K562 (cell line): ENCODE measurements at regions not wholly inside any gene's neighbourhood (a gene's known extent, or its start where the extent isn't known, plus 50 kb on each side); places are given as distances from the start of the nearest gene placed in this dataset.

Source experiments
- ATAC-seq: fragments of 200-7000 bp; cut with Tn5 transposase; 3 replicates; pipeline ENCODE4 v1.9.1; 2020; ENCODE audit warnings: moderate library complexity
- BruUV-seq: library from RNA; stranded (reverse); fragments of 400-500 nt; replicated peaks from 2 replicates; lab custom pipeline; 2021; lab: Mats Ljungman, UMichigan
- CTCF ChIA-PET: fragments of 300-600 bp; formaldehyde crosslinking; extraction: SDS; loops from one replicate; lab custom pipeline; 2021; ENCODE audit warnings: low intra/inter-chr PET ratio; lab: Yijun Ruan, JAX
- POLR2A ChIA-PET: fragments of 300-600, 350-650 bp; sonication (Branson Sonifier 250); formaldehyde crosslinking; extraction: SDS; loops from one replicate; lab custom pipeline; 2021; ENCODE audit warnings: antibody characterized with exemption, inconsistent platforms; lab: Yijun Ruan, JAX
- DNase-seq, 4 experiments: peaks; one replicate each; pipeline versions ENCODE4 v3.0.0 to v3.0.0-alpha.2; 2011 to 2018; ENCODE audit warnings: low spot score in 3 of 4, mixed read lengths in 3 of 4; ENCODE audit errors: extremely low read depth in 1 of 4
- FAIRE-seq: peaks from 2 replicates; lab custom pipeline; 2011; peaks lifted over from hg19 to GRCh38; lab: Jason Lieb, UNC
- H2AFZ ChIP-seq: 2 replicates; pipeline ENCODE4 v1.6.0; 2011; ENCODE audit warnings: low read depth, low read length, control low read depth, inconsistent platforms
- H3K27ac ChIP-seq: fragments of 200-600 bp; 3 replicates; pipeline ENCODE4 v1.8.0; 2011; ENCODE audit warnings: low read depth, mild to moderate bottlenecking, control low read depth, inconsistent platforms, low read length, moderate library complexity, mixed read lengths; ENCODE audit errors: extremely low read depth
- H3K27me3 ChIP-seq, 2 experiments: fragments of 300-600 bp in 1 of 2; 2 replicates in 1 of 2; 3 replicates in 1 of 2; pipeline versions ENCODE4 v1.6.0 to v1.8.0; 2011; ENCODE audit warnings: inconsistent platforms in 2 of 2, low read length in 2 of 2, mild to moderate bottlenecking in 1 of 2, mixed read lengths in 1 of 2, moderate library complexity in 1 of 2; ENCODE audit not compliant: control insufficient read depth in 2 of 2, insufficient read depth in 2 of 2
- H3K36me3 ChIP-seq: fragments of 300-600 bp; 3 replicates; pipeline ENCODE4 v1.8.0; 2011; ENCODE audit warnings: mild to moderate bottlenecking, low read length, inconsistent platforms; ENCODE audit not compliant: control insufficient read depth, insufficient read depth
- H3K4me1 ChIP-seq, 2 experiments: fragments of 200-600 bp in 1 of 2; replicated peaks in 1 of 2; 2 replicates in 1 of 2; 3 replicates in 1 of 2; pipeline versions ENCODE4 v1.5.1 to v1.8.0; 2011; ENCODE audit warnings: inconsistent platforms in 2 of 2, low read length in 2 of 2, mild to moderate bottlenecking in 1 of 2, mixed read lengths in 1 of 2, moderate library complexity in 1 of 2; ENCODE audit not compliant: control insufficient read depth in 2 of 2, insufficient read depth in 2 of 2
- H3K4me2 ChIP-seq: 2 replicates; pipeline ENCODE4 v1.6.1; 2011; ENCODE audit warnings: low read length, control low read depth, inconsistent platforms, mixed read lengths; ENCODE audit not compliant: insufficient read depth
- H3K4me3 ChIP-seq: fragments of 200-600 bp; sonication (generic), shearing (Covaris generic); 2 replicates; pipeline ENCODE4 v1.5.1; 2016; ENCODE audit warnings: control low read depth, inconsistent platforms
- H3K79me2 ChIP-seq: fragments of 200-600 bp; 3 replicates; pipeline ENCODE4 v1.8.0; 2011; ENCODE audit warnings: low read length, inconsistent platforms; ENCODE audit not compliant: control insufficient read depth, insufficient read depth
- H3K9ac ChIP-seq, 2 experiments: 2 replicates each; pipeline versions ENCODE4 v1.6.0 to v1.6.1; 2011; ENCODE audit warnings: low read depth in 2 of 2, low read length in 2 of 2, control low read depth in 1 of 2, inconsistent platforms in 1 of 2, mild to moderate bottlenecking in 1 of 2, mixed read lengths in 1 of 2; ENCODE audit not compliant: insufficient read depth in 1 of 2
- H3K9me1 ChIP-seq: one replicate; pipeline ENCODE4 v1.6.0; 2011; ENCODE audit warnings: inconsistent platforms, mild to moderate bottlenecking, low read length, moderate library complexity; ENCODE audit not compliant: control insufficient read depth, insufficient read depth
- H3K9me3 ChIP-seq: replicated peaks from 2 replicates; pipeline ENCODE4 v1.5.1; 2011; ENCODE audit warnings: low read depth, low read length, inconsistent platforms; ENCODE audit not compliant: control insufficient read depth, insufficient read depth
- H4K20me1 ChIP-seq: replicated peaks from 2 replicates; pipeline ENCODE4 v1.6.1; 2011; ENCODE audit warnings: low read length, inconsistent platforms, mixed read lengths; ENCODE audit not compliant: control insufficient read depth, insufficient read depth
- DDX20 ChIP-seq: fragments of 450-650 bp; IDR thresholded peaks from 2 replicates; pipeline ENCODE4 v1.6.1; 2016; ENCODE audit warnings: missing genetic modification characterization, low read depth, mild to moderate bottlenecking, missing compliant biosample characterization, moderate library complexity
- ETV1 ChIP-seq: fragments of 450-650 bp; conservative IDR thresholded peaks from 2 replicates; pipeline ENCODE4 v1.6.1; 2016; ENCODE audit warnings: missing genetic modification characterization, control low read depth, low read depth, missing compliant biosample characterization
- NCOA1 ChIP-seq: fragments of 450-650 bp; IDR thresholded peaks from 2 replicates; pipeline ENCODE4 v1.6.1; 2016; ENCODE audit warnings: low read depth
- NFXL1 ChIP-seq: fragments of 450-650 bp; formaldehyde crosslinking; IDR thresholded peaks from 2 replicates; pipeline ENCODE4 v1.4.0; 2021; ENCODE audit warnings: mild to moderate bottlenecking
- SIRT6 ChIP-seq: IDR thresholded peaks from one replicate; pipeline ENCODE4 v1.6.1; 2012; ENCODE audit warnings: low read depth, mild to moderate bottlenecking, control low read depth, inconsistent platforms, low read length, moderate library complexity
- SNRNP70 ChIP-seq: fragments of 200-400 bp; formaldehyde crosslinking; optimal IDR thresholded peaks from 2 replicates; pipeline ENCODE3; 2017; ENCODE audit warnings: low read depth, low read length
- TAL1 ChIP-seq: fragments of 450-650 bp; IDR thresholded peaks from 2 replicates; pipeline ENCODE4 v1.6.1; 2016; ENCODE audit warnings: mild to moderate bottlenecking
- ZNF766 ChIP-seq: fragments of 200-800 bp; sonication (Bioruptor generic); conservative IDR thresholded peaks from 2 replicates; pipeline ENCODE4 v1.6.1; 2016; ENCODE audit warnings: missing genetic modification characterization, missing compliant biosample characterization
- WGBS: fragments of 100-300 bp; shearing (Covaris generic); methylation state at CpG from one replicate; pipeline ENCODE4 v1.1.6; 2016; ENCODE audit warnings: low coverage, mixed read lengths; ENCODE audit not compliant: insufficient coverage; ENCODE audit errors: missing lambda C conversion rate; 5-methylcytosine and 5-hydroxymethylcytosine counted together
- in situ Hi-C: fragments of 300-500 bp; cut with MboI; formaldehyde crosslinking; loops from 4 replicates; pipeline ENCODE4 v1.15.0; 2018; ENCODE audit warnings: inconsistent platforms, mixed read lengths
- intact Hi-C: fragments of 100-400 bp; cut with micrococcal nuclease; formaldehyde crosslinking; loops from 2 replicates; pipeline ENCODE4 v1.14.2; 2022
- TF ChIP-seq, protein P1 (sequence below): fragments of 250-450 bp; sonication (Bioruptor Pico); IDR thresholded peaks from 2 replicates; pipeline ENCODE4 v1.4.0; 2020; ENCODE audit warnings: mild to moderate bottlenecking, moderate library complexity
- TF ChIP-seq, protein P2 (sequence below): fragments of 150-350 bp; IDR thresholded peaks from 2 replicates; pipeline ENCODE4 v1.6.1; 2014; ENCODE audit warnings: low read depth, mild to moderate bottlenecking, low read length, borderline replicate concordance
- TF ChIP-seq, protein P3 (sequence below): IDR thresholded peaks from 3 replicates; pipeline ENCODE4 v1.6.1; 2011; ENCODE audit warnings: borderline replicate concordance, mild to moderate bottlenecking; ENCODE audit not compliant: insufficient read length, insufficient read depth
- TF ChIP-seq, protein P4 (sequence below), 3 experiments: fragments of 200-800 bp in 1 of 3; sonication (Bioruptor generic) in 1 of 3; sonication (generic) in 1 of 3; formaldehyde crosslinking in 1 of 3; IDR thresholded peaks; 2 replicates each; pipeline versions ENCODE4 v1.6.1 to v1.8.0; 2016 to 2022; ENCODE audit warnings: mild to moderate bottlenecking in 2 of 3, missing compliant biosample characterization in 2 of 3, missing genetic modification characterization in 2 of 3, missing genetic modification reagents in 1 of 3

DNA sequence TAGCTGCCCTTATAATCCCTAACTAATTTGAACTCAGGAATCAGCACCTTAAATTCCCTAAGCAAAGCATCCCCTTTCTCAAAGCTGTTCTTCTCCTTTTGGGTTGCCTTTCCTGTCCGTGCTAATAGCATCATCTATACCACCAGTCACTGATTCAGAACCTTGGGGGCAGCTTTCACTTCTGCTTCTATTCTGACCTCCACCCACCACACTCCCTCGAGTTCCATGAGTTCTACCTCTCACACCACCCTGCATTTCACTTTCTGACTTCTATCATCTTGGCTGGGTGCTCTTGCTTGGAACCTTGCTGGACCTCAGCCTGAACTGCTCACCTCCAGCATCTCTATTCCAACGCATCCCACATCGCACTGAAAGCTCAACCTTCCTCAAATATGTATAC, 55.4 kb upstream of the KCNMB2 start:
- Histone ChIP-seq H3K36me3 (no peaks in the 10 kb centered on the region), H3K27ac (no peak overlapping the region), H3K79me2 (no peaks in the 10 kb centered on the region), H3K9me3 (no peaks in the 10 kb centered on the region), H3K4me3 (no peak overlapping the region), H2AFZ (no peak overlapping the region), H3K9ac (no peak overlapping the region), H4K20me1 (no peaks in the 10 kb centered on the region), H3K4me1 (no peaks in the 10 kb centered on the region), H3K9me1 (no peaks in the 10 kb centered on the region), H3K4me2 (no peak overlapping the region), H3K27me3 (no peaks in the 10 kb centered on the region)
- BruUV-seq, result no TSS peak
- ATAC-seq, result no peak
- 0% methylated on average over 4 of the region's 4 CpGs for WGBS
- DNase-seq, result no peak
- CTCF ChIA-PET, result no interaction called here
- no peak for FAIRE-seq
- POLR2A ChIA-PET, result interaction anchor here (1.5 kb wide), 1 partner anchor 17 kb away, joined by 4 read pairs; no protein-coding TSS in a partner anchor
- in situ Hi-C loops (no loop called here), intact Hi-C loops (no loop called here)
- TF ChIP-seq NCOA1 (no peak), DDX20 (no peak), ZNF766 (CRISPR knock-in tag) (no peak), TAL1 (no peak), ETV1 (tag) (no peak), NFXL1 (CRISPR knock-in tag) (no peak), SIRT6 (no peak), SNRNP70 (no peak)
- TF ChIP-seq, protein P1, sequence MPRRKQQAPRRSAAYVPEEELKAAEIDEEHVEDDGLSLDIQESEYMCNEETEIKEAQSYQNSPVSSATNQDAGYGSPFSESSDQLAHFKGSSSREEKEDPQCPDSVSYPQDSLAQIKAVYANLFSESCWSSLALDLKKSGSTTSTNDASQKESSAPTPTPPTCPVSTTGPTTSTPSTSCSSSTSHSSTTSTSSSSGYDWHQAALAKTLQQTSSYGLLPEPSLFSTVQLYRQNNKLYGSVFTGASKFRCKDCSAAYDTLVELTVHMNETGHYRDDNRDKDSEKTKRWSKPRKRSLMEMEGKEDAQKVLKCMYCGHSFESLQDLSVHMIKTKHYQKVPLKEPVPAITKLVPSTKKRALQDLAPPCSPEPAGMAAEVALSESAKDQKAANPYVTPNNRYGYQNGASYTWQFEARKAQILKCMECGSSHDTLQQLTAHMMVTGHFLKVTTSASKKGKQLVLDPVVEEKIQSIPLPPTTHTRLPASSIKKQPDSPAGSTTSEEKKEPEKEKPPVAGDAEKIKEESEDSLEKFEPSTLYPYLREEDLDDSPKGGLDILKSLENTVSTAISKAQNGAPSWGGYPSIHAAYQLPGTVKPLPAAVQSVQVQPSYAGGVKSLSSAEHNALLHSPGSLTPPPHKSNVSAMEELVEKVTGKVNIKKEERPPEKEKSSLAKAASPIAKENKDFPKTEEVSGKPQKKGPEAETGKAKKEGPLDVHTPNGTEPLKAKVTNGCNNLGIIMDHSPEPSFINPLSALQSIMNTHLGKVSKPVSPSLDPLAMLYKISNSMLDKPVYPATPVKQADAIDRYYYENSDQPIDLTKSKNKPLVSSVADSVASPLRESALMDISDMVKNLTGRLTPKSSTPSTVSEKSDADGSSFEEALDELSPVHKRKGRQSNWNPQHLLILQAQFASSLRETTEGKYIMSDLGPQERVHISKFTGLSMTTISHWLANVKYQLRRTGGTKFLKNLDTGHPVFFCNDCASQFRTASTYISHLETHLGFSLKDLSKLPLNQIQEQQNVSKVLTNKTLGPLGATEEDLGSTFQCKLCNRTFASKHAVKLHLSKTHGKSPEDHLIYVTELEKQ (CRISPR knock-in tag), result no peak
- TF ChIP-seq, protein P2, sequence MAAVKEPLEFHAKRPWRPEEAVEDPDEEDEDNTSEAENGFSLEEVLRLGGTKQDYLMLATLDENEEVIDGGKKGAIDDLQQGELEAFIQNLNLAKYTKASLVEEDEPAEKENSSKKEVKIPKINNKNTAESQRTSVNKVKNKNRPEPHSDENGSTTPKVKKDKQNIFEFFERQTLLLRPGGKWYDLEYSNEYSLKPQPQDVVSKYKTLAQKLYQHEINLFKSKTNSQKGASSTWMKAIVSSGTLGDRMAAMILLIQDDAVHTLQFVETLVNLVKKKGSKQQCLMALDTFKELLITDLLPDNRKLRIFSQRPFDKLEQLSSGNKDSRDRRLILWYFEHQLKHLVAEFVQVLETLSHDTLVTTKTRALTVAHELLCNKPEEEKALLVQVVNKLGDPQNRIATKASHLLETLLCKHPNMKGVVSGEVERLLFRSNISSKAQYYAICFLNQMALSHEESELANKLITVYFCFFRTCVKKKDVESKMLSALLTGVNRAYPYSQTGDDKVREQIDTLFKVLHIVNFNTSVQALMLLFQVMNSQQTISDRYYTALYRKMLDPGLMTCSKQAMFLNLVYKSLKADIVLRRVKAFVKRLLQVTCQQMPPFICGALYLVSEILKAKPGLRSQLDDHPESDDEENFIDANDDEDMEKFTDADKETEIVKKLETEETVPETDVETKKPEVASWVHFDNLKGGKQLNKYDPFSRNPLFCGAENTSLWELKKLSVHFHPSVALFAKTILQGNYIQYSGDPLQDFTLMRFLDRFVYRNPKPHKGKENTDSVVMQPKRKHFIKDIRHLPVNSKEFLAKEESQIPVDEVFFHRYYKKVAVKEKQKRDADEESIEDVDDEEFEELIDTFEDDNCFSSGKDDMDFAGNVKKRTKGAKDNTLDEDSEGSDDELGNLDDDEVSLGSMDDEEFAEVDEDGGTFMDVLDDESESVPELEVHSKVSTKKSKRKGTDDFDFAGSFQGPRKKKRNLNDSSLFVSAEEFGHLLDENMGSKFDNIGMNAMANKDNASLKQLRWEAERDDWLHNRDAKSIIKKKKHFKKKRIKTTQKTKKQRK, result no peak
- TF ChIP-seq, protein P3, sequence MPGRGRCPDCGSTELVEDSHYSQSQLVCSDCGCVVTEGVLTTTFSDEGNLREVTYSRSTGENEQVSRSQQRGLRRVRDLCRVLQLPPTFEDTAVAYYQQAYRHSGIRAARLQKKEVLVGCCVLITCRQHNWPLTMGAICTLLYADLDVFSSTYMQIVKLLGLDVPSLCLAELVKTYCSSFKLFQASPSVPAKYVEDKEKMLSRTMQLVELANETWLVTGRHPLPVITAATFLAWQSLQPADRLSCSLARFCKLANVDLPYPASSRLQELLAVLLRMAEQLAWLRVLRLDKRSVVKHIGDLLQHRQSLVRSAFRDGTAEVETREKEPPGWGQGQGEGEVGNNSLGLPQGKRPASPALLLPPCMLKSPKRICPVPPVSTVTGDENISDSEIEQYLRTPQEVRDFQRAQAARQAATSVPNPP, result no peak
- TF ChIP-seq, protein P4, sequence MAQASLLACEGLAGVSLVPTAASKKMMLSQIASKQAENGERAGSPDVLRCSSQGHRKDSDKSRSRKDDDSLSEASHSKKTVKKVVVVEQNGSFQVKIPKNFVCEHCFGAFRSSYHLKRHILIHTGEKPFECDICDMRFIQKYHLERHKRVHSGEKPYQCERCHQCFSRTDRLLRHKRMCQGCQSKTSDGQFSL (CRISPR knock-in tag; IDR thresholded peaks at IDR 0.05), result no peak
- TF ChIP-seq, protein P4 (tag; IDR thresholded peaks at IDR 0.05), result no peak
